ENCODE measurements at regions not wholly inside any gene's neighbourhood (a gene's known extent, or its start where the extent isn't known, plus 50 kb on each side); places are given as distances from the start of the nearest gene placed in this dataset.

DNA sequence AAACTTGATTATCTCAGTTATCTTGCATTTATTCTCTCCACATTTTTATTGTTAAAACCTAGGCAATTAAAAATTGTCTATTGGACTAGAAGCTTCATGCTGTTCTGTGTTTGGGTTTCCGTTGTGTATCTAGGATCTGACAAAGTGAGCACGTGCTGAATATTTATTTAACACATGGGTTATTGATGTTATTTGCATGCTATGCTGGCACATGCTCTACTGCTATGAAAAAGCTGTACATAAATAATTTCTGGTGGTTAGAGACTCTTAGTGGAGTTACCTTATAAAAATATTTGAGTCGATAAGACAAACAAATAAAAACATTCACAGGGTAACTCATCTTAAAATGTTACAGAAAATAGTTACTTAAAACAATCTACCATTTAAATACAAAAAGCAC lies 1769.7 kb downstream of the MRPL39 start:
- no peak overlapping the region for H4K8ac ChIP-seq (ENCODE audit: low read depth, low read length)
- no peak overlapping the region for H3K9ac ChIP-seq (ENCODE audit: low read length)
- no peak overlapping the region for H2BK12ac ChIP-seq (ENCODE audit: low read length)
- no peak overlapping the region for H3K23ac ChIP-seq (ENCODE audit: low read length)
- H3K4me3 ChIP-seq (ENCODE audit: low read depth, low read length), result no peak overlapping the region
- no peak overlapping the region for H2BK120ac ChIP-seq (ENCODE audit: insufficient read depth, low read length, poor library complexity)
- H3K9me3 ChIP-seq (ENCODE audit: insufficient read depth, low read depth, low read length), result peaks cover 5% of the 10 kb centered on the region
- H3K4me1 ChIP-seq (ENCODE audit: control insufficient read depth in 1 of 2, insufficient read depth in 2 of 2, low read length in 2 of 2), result no peaks in the 10 kb centered on the region
- no peak overlapping the region for H2AFZ ChIP-seq (ENCODE audit: insufficient read depth, low read length, poor library complexity)
- no peak overlapping the region for H4K12ac ChIP-seq (ENCODE audit: low read depth, low read length)
- no peaks in the 10 kb centered on the region for H3K27me3 ChIP-seq (ENCODE audit: insufficient read depth, low read length)
- no CpG with 5 or more reads among the region's 3 CpGs for WGBS (ENCODE audit: extremely low coverage, insufficient coverage, insufficient read length)
- H3K14ac ChIP-seq (ENCODE audit: low read length), result no peak overlapping the region
- no peak overlapping the region for H3K18ac ChIP-seq (ENCODE audit: low read length)
- H3K79me2 ChIP-seq (ENCODE audit: control insufficient read depth, insufficient read depth, low read length, poor library complexity), result no peaks in the 10 kb centered on the region
- H3K4ac ChIP-seq (ENCODE audit: low read depth, low read length), result no peak overlapping the region
- H2BK5ac ChIP-seq (ENCODE audit: low read depth, low read length, poor library complexity), result no peak overlapping the region
- no peak overlapping the region for H3K27ac ChIP-seq (ENCODE audit: low read depth, low read length)
- H4K91ac ChIP-seq (ENCODE audit: low read depth, low read length), result no peak overlapping the region
- no peak for DNase-seq
- no peaks in the 10 kb centered on the region for H3K79me1 ChIP-seq (ENCODE audit: low read length)
- no peak overlapping the region for H2AK5ac ChIP-seq (ENCODE audit: low read length)
- no peak overlapping the region for H3K4me2 ChIP-seq (ENCODE audit: low read length)
- H3K36me3 ChIP-seq (ENCODE audit: control insufficient read depth in 1 of 2, insufficient read depth in 2 of 2, low read length in 2 of 2), result no peaks in the 10 kb centered on the region

DNA sequence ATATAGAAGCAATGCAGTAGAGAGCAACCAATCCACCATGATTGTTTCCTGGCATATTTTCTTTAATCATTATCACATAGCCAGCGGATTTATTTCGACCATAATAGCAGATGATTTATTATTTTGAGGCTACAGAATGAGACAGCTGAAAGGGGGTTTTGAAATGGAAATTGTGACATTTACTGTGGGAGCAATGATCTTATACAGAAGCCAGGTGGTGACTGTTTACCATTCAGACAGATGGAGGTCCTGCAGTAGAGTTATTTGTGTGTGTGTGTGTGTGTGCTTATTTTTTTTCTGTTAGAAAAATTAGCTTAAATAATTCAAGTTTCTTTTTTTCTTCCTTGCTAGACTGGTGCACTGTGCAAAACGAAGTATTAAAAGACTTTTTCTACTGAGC lies 1784.5 kb downstream of the MRPL39 start:
- Histone ChIP-seq H3K23ac (ENCODE audit: low read length) (no peak overlapping the region), H3K27ac (ENCODE audit: low read depth, low read length) (no peak overlapping the region), H3K4me1 (ENCODE audit: control insufficient read depth in 1 of 2, insufficient read depth in 2 of 2, low read length in 2 of 2) (no peaks in the 10 kb centered on the region), H4K91ac (ENCODE audit: low read depth, low read length) (no peak overlapping the region), H3K79me2 (ENCODE audit: control insufficient read depth, insufficient read depth, low read length, poor library complexity) (no peaks in the 10 kb centered on the region), H3K4me3 (ENCODE audit: low read depth, low read length) (no peak overlapping the region), H3K9ac (ENCODE audit: low read length) (no peak overlapping the region), H2BK12ac (ENCODE audit: low read length) (no peak overlapping the region), H3K79me1 (ENCODE audit: low read length) (no peaks in the 10 kb centered on the region), H2AK5ac (ENCODE audit: low read length) (no peak overlapping the region), H3K9me3 (ENCODE audit: insufficient read depth, low read depth, low read length) (no peaks in the 10 kb centered on the region), H2BK120ac (ENCODE audit: insufficient read depth, low read length, poor library complexity) (no peak overlapping the region), H3K36me3 (ENCODE audit: control insufficient read depth in 1 of 2, insufficient read depth in 2 of 2, low read length in 2 of 2) (no peaks in the 10 kb centered on the region), H3K27me3 (ENCODE audit: insufficient read depth, low read length) (no peaks in the 10 kb centered on the region), H3K4ac (ENCODE audit: low read depth, low read length) (no peak overlapping the region), H3K14ac (ENCODE audit: low read length) (no peak overlapping the region), H3K4me2 (ENCODE audit: low read length) (no peak overlapping the region), H4K12ac (ENCODE audit: low read depth, low read length) (no peak overlapping the region), H4K8ac (ENCODE audit: low read depth, low read length) (no peak overlapping the region), H3K18ac (ENCODE audit: low read length) (no peak overlapping the region), H2BK5ac (ENCODE audit: low read depth, low read length, poor library complexity) (no peak overlapping the region), H2AFZ (ENCODE audit: insufficient read depth, low read length, poor library complexity) (no peak overlapping the region)
- DNase-seq, result no peak
- WGBS (ENCODE audit: extremely low coverage, insufficient coverage, insufficient read length), result no CpG with 5 or more reads among the region's 3 CpGs

DNA sequence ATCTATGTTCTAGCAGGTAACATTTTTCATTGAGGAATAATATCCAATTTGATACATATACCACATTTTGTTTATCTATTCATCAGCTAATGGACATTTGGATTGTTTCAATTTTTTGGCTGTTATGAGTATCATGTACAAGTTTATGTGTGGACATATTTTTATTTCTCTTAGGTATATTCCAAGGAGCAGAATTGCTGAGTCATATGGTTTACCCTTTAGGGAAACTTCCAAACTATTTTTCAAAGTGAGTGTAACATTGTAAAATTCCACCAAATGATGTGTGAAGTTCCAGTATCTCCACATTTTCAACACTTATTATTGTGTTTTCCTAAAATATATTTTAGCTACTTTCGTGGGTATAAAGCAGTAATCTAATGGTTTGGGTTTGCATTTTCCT lies 1789.9 kb downstream of the MRPL39 start:
- Histone ChIP-seq H2AK5ac (ENCODE audit: low read length) (no peak overlapping the region), H3K79me1 (ENCODE audit: low read length) (no peaks in the 10 kb centered on the region)

DNA sequence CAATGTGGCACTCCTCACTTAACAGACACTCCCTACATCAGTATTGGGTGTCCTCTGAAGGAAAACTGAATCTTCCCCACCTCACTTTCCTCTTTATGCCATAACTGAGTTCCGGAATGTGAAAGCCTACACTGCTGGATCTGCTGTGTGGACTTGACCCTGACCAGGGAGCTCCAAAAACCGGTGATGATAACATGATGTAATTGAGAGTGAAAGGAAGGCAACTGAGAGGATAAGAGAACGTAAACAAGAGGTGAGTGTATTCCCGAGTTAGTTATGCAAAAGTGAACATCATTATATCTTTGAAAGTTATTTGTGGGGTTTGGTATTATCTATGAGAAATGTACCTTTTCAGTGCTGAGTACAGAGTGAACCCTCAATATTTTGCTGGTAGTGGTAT lies 1794.8 kb downstream of the MRPL39 start:
- H3K4me1 ChIP-seq (ENCODE audit: control insufficient read depth in 1 of 2, insufficient read depth in 2 of 2, low read length in 2 of 2), result no peaks in the 10 kb centered on the region
- no peak overlapping the region for H4K12ac ChIP-seq (ENCODE audit: low read depth, low read length)
- H3K36me3 ChIP-seq (ENCODE audit: control insufficient read depth in 1 of 2, insufficient read depth in 2 of 2, low read length in 2 of 2), result no peaks in the 10 kb centered on the region
- no peak overlapping the region for H3K18ac ChIP-seq (ENCODE audit: low read length)
- no peaks in the 10 kb centered on the region for H3K27me3 ChIP-seq (ENCODE audit: insufficient read depth, low read length)
- no peak overlapping the region for H3K27ac ChIP-seq (ENCODE audit: low read depth, low read length)
- H3K9me3 ChIP-seq (ENCODE audit: insufficient read depth, low read depth, low read length), result no peaks in the 10 kb centered on the region
- H3K4me3 ChIP-seq (ENCODE audit: low read depth, low read length), result no peak overlapping the region
- H2BK12ac ChIP-seq (ENCODE audit: low read length), result no peak overlapping the region
- H2BK5ac ChIP-seq (ENCODE audit: low read depth, low read length, poor library complexity), result no peak overlapping the region
- H3K79me2 ChIP-seq (ENCODE audit: control insufficient read depth, insufficient read depth, low read length, poor library complexity), result no peaks in the 10 kb centered on the region
- H4K8ac ChIP-seq (ENCODE audit: low read depth, low read length), result no peak overlapping the region
- no peaks in the 10 kb centered on the region for H3K79me1 ChIP-seq (ENCODE audit: low read length)
- H3K9ac ChIP-seq (ENCODE audit: low read length), result no peak overlapping the region
- H3K23ac ChIP-seq (ENCODE audit: low read length), result no peak overlapping the region
- no peak for DNase-seq
- no CpG with 5 or more reads among the region's 4 CpGs for WGBS (ENCODE audit: extremely low coverage, insufficient coverage, insufficient read length)
- no peak overlapping the region for H2BK120ac ChIP-seq (ENCODE audit: insufficient read depth, low read length, poor library complexity)
- no peak overlapping the region for H3K14ac ChIP-seq (ENCODE audit: low read length)
- H3K4me2 ChIP-seq (ENCODE audit: low read length), result no peak overlapping the region
- no peak overlapping the region for H3K4ac ChIP-seq (ENCODE audit: low read depth, low read length)
- H2AK5ac ChIP-seq (ENCODE audit: low read length), result no peak overlapping the region
- H2AFZ ChIP-seq (ENCODE audit: insufficient read depth, low read length, poor library complexity), result no peak overlapping the region
- no peak overlapping the region for H4K91ac ChIP-seq (ENCODE audit: low read depth, low read length)

More for the DNA sequence above, 1789.9 kb downstream of the MRPL39 start:
- H3K14ac ChIP-seq (ENCODE audit: low read length), result no peak overlapping the region
- H3K27ac ChIP-seq (ENCODE audit: low read depth, low read length), result no peak overlapping the region
- no peak overlapping the region for H4K8ac ChIP-seq (ENCODE audit: low read depth, low read length)
- no peak overlapping the region for H3K18ac ChIP-seq (ENCODE audit: low read length)
- no peak overlapping the region for H3K4me3 ChIP-seq (ENCODE audit: low read depth, low read length)
- H2BK5ac ChIP-seq (ENCODE audit: low read depth, low read length, poor library complexity), result no peak overlapping the region
- H3K4ac ChIP-seq (ENCODE audit: low read depth, low read length), result no peak overlapping the region
- H3K4me1 ChIP-seq (ENCODE audit: control insufficient read depth in 1 of 2, insufficient read depth in 2 of 2, low read length in 2 of 2), result no peaks in the 10 kb centered on the region
- H2AFZ ChIP-seq (ENCODE audit: insufficient read depth, low read length, poor library complexity), result no peak overlapping the region
- no peaks in the 10 kb centered on the region for H3K27me3 ChIP-seq (ENCODE audit: insufficient read depth, low read length)
- no peak overlapping the region for H4K91ac ChIP-seq (ENCODE audit: low read depth, low read length)
- WGBS (ENCODE audit: extremely low coverage, insufficient coverage, insufficient read length), result no CpG with 5 or more reads among the region's 1 CpG
- H3K36me3 ChIP-seq (ENCODE audit: control insufficient read depth in 1 of 2, insufficient read depth in 2 of 2, low read length in 2 of 2), result no peaks in the 10 kb centered on the region
- no peaks in the 10 kb centered on the region for H3K9me3 ChIP-seq (ENCODE audit: insufficient read depth, low read depth, low read length)
- H3K23ac ChIP-seq (ENCODE audit: low read length), result no peak overlapping the region
- H4K12ac ChIP-seq (ENCODE audit: low read depth, low read length), result no peak overlapping the region
- no peak overlapping the region for H3K9ac ChIP-seq (ENCODE audit: low read length)
- DNase-seq, result no peak
- no peak overlapping the region for H2BK120ac ChIP-seq (ENCODE audit: insufficient read depth, low read length, poor library complexity)
- H3K79me2 ChIP-seq (ENCODE audit: control insufficient read depth, insufficient read depth, low read length, poor library complexity), result no peaks in the 10 kb centered on the region
- no peak overlapping the region for H2BK12ac ChIP-seq (ENCODE audit: low read length)
- H3K4me2 ChIP-seq (ENCODE audit: low read length), result no peak overlapping the region
